Activated naive CD8-positive, alpha-beta T cell treated with anti-CD3 and anti-CD28 coated beads for 36 hours (primary cell): ENCODE measurements at regions not wholly inside any gene's neighbourhood (a gene's known extent, or its start where the extent isn't known, plus 50 kb on each side); places are given as distances from the start of the nearest gene placed in this dataset.

Source experiments
- DNase-seq: peaks from one replicate; pipeline ENCODE4 v3.0.0; 2021
- H3K27ac Mint-ChIP-seq: one replicate; pipeline ENCODE4 v1.8.0; 2022; ENCODE audit warnings: mild to moderate bottlenecking, moderate library complexity, mixed read lengths
- H3K27me3 Mint-ChIP-seq: one replicate; pipeline ENCODE4 v1.8.0; 2022; ENCODE audit warnings: mild to moderate bottlenecking, mixed read lengths
- H3K36me3 Mint-ChIP-seq: one replicate; pipeline ENCODE4 v1.8.0; 2021; ENCODE audit warnings: mild to moderate bottlenecking, mixed read lengths
- H3K4me1 Mint-ChIP-seq: one replicate; pipeline ENCODE4 v1.8.0; 2021; ENCODE audit warnings: mixed read lengths
- H3K4me3 Mint-ChIP-seq: one replicate; pipeline ENCODE4 v1.8.0; 2022; ENCODE audit warnings: mild to moderate bottlenecking, moderate library complexity, mixed read lengths
- H3K9me3 Mint-ChIP-seq: one replicate; pipeline ENCODE4 v1.8.0; 2022; ENCODE audit warnings: mixed read lengths

GRCh38 chr10:29858702-29859267 is 200.6 kb downstream of the JCAD start:
- H3K27ac Mint-ChIP-seq, result no peak overlapping the region
- no peak for DNase-seq
- H3K4me3 Mint-ChIP-seq, result no peak overlapping the region
- no peaks in the 10 kb centered on the region for H3K36me3 Mint-ChIP-seq
- no peaks in the 10 kb centered on the region for H3K4me1 Mint-ChIP-seq
- no peaks in the 10 kb centered on the region for H3K9me3 Mint-ChIP-seq
- peaks cover 8% of the 10 kb centered on the region for H3K27me3 Mint-ChIP-seq

GRCh38 chr10:29857843-29858701 is 201.3 kb downstream of the JCAD start:
- H3K27me3 Mint-ChIP-seq, result peaks cover 8% of the 10 kb centered on the region
- no peak overlapping the region for H3K27ac Mint-ChIP-seq
- no peaks in the 10 kb centered on the region for H3K9me3 Mint-ChIP-seq
- no peaks in the 10 kb centered on the region for H3K36me3 Mint-ChIP-seq
- no peaks in the 10 kb centered on the region for H3K4me1 Mint-ChIP-seq
- no peak overlapping the region for H3K4me3 Mint-ChIP-seq
- no peak for DNase-seq

GRCh38 chr10:29856295-29856694 is 203.1 kb downstream of the JCAD start:
- Mint-ChIP-seq H3K27me3 (peaks cover 8% of the 10 kb centered on the region), H3K27ac (no peak overlapping the region), H3K36me3 (no peaks in the 10 kb centered on the region), H3K9me3 (no peaks in the 10 kb centered on the region), H3K4me3 (no peak overlapping the region), H3K4me1 (no peaks in the 10 kb centered on the region)
- DNase-seq, result no peak

- Mint-ChIP-seq H3K36me3 (no peaks in the 10 kb centered on the region), H3K27me3 (peaks cover 15% of the 10 kb centered on the region), H3K4me1 (no peaks in the 10 kb centered on the region), H3K4me3 (no peak overlapping the region), H3K9me3 (no peaks in the 10 kb centered on the region), H3K27ac (no peak overlapping the region)
- DNase-seq, result no peak
Measured at GRCh38 chr10:29853913-29854312, 205.5 kb downstream of the JCAD start.

- H3K36me3 Mint-ChIP-seq, result no peaks in the 10 kb centered on the region
- no peak for DNase-seq
- H3K27ac Mint-ChIP-seq, result no peak overlapping the region
- no peak overlapping the region for H3K4me3 Mint-ChIP-seq
- peaks cover 11% of the 10 kb centered on the region for H3K27me3 Mint-ChIP-seq
- no peaks in the 10 kb centered on the region for H3K9me3 Mint-ChIP-seq
- H3K4me1 Mint-ChIP-seq, result no peaks in the 10 kb centered on the region
Measured at GRCh38 chr10:29851241-29851640, 208.1 kb downstream of the JCAD start.

- DNase-seq, result no peak
- no peak overlapping the region for H3K4me3 Mint-ChIP-seq
- H3K4me1 Mint-ChIP-seq, result no peaks in the 10 kb centered on the region
- no peak overlapping the region for H3K27ac Mint-ChIP-seq
- no peaks in the 10 kb centered on the region for H3K9me3 Mint-ChIP-seq
- peaks cover 13% of the 10 kb centered on the region for H3K27me3 Mint-ChIP-seq
- H3K36me3 Mint-ChIP-seq, result no peaks in the 10 kb centered on the region
Measured at GRCh38 chr10:29850371-29850770, 209.0 kb downstream of the JCAD start.

- Mint-ChIP-seq H3K4me3 (no peak overlapping the region), H3K27ac (no peak overlapping the region), H3K4me1 (no peaks in the 10 kb centered on the region), H3K27me3 (peaks cover 14% of the 10 kb centered on the region), H3K9me3 (peaks cover 1% of the 10 kb centered on the region), H3K36me3 (no peaks in the 10 kb centered on the region)
- no peak for DNase-seq
Measured at GRCh38 chr10:29849886-29850285, 209.5 kb downstream of the JCAD start.

GRCh38 chr10:29849126-29849833 is 210.1 kb downstream of the JCAD start:
- Mint-ChIP-seq H3K4me1 (no peaks in the 10 kb centered on the region), H3K27me3 (peaks cover 14% of the 10 kb centered on the region), H3K36me3 (no peaks in the 10 kb centered on the region), H3K9me3 (peaks cover 1% of the 10 kb centered on the region), H3K27ac (no peak overlapping the region), H3K4me3 (no peak overlapping the region)
- DNase-seq, result no peak

GRCh38 chr10:29846881-29847280 is 212.1 kb upstream of the SVIL start:
- no peak overlapping the region for H3K4me3 Mint-ChIP-seq
- H3K9me3 Mint-ChIP-seq, result peaks cover 1% of the 10 kb centered on the region
- H3K27ac Mint-ChIP-seq, result no peak overlapping the region
- H3K27me3 Mint-ChIP-seq, result peaks cover 14% of the 10 kb centered on the region
- DNase-seq, result no peak
- H3K36me3 Mint-ChIP-seq, result no peaks in the 10 kb centered on the region
- no peaks in the 10 kb centered on the region for H3K4me1 Mint-ChIP-seq

GRCh38 chr10:29845166-29845565 is 210.4 kb upstream of the SVIL start:
- no peaks in the 10 kb centered on the region for H3K4me1 Mint-ChIP-seq
- H3K27me3 Mint-ChIP-seq, result peaks cover 14% of the 10 kb centered on the region
- no peaks in the 10 kb centered on the region for H3K36me3 Mint-ChIP-seq
- H3K9me3 Mint-ChIP-seq, result peaks cover 1% of the 10 kb centered on the region
- no peak overlapping the region for H3K4me3 Mint-ChIP-seq
- no peak for DNase-seq
- no peak overlapping the region for H3K27ac Mint-ChIP-seq

- Mint-ChIP-seq H3K27ac (no peak overlapping the region), H3K36me3 (no peaks in the 10 kb centered on the region), H3K27me3 (peaks cover 3% of the 10 kb centered on the region), H3K4me1 (no peaks in the 10 kb centered on the region), H3K9me3 (peaks cover 1% of the 10 kb centered on the region), H3K4me3 (no peak overlapping the region)
- DNase-seq, result no peak
Measured at GRCh38 chr10:29843143-29843542, 208.4 kb upstream of the SVIL start.

- Mint-ChIP-seq H3K9me3 (peaks cover 1% of the 10 kb centered on the region), H3K27me3 (peaks cover 3% of the 10 kb centered on the region), H3K27ac (no peak overlapping the region), H3K36me3 (no peaks in the 10 kb centered on the region), H3K4me3 (no peak overlapping the region), H3K4me1 (no peaks in the 10 kb centered on the region)
- DNase-seq, result no peak
Measured at GRCh38 chr10:29841724-29842649, 207.2 kb upstream of the SVIL start.

- H3K4me1 Mint-ChIP-seq, result no peaks in the 10 kb centered on the region
- H3K4me3 Mint-ChIP-seq, result no peak overlapping the region
- peaks cover 3% of the 10 kb centered on the region for H3K27me3 Mint-ChIP-seq
- no peaks in the 10 kb centered on the region for H3K36me3 Mint-ChIP-seq
- H3K9me3 Mint-ChIP-seq, result peaks cover 1% of the 10 kb centered on the region
- no peak for DNase-seq
- no peak overlapping the region for H3K27ac Mint-ChIP-seq
Measured at GRCh38 chr10:29840516-29841276, 205.9 kb upstream of the SVIL start.

- no peaks in the 10 kb centered on the region for H3K27me3 Mint-ChIP-seq
- H3K4me3 Mint-ChIP-seq, result no peak overlapping the region
- no peaks in the 10 kb centered on the region for H3K4me1 Mint-ChIP-seq
- H3K9me3 Mint-ChIP-seq, result no peaks in the 10 kb centered on the region
- no peaks in the 10 kb centered on the region for H3K36me3 Mint-ChIP-seq
- DNase-seq, result no peak
- H3K27ac Mint-ChIP-seq, result no peak overlapping the region
Measured at GRCh38 chr10:29839826-29840515, 205.2 kb upstream of the SVIL start.
